ENCODE measurements at regions not wholly inside any gene's neighbourhood (a gene's known extent, or its start where the extent isn't known, plus 50 kb on each side); places are given as distances from the start of the nearest gene placed in this dataset.

GRCh38 chr3:59575113-59576001 is 525.5 kb upstream of the CFAP20DC start:
- Mint-ChIP-seq H3K9me3 (no peaks in the 10 kb centered on the region), H3K4me1 (ENCODE audit: low read depth) (peaks cover 4% of the 10 kb centered on the region), H3K27me3 (no peaks in the 10 kb centered on the region), H3K27ac (no peak overlapping the region), H3K36me3 (ENCODE audit: low read depth) (no peaks in the 10 kb centered on the region), H3K4me3 (no peak overlapping the region)
- ChIA-PET CTCF (interaction anchor here (0.6 to 4.4 kb wide), 36 partner anchors 9 to 545 kb away, joined by 3 to 19 read pairs (median 4); no protein-coding TSS in a partner anchor), POLR2A (interaction anchor here (0.7 to 0.9 kb wide), 2 partner anchors 103 to 255 kb away, joined by 3 read pairs; no protein-coding TSS in a partner anchor)
- TF ChIP-seq CTCF (IDR thresholded peaks at IDR 0.05), result peak; percentile 97
- peak; percentile 92 for DNase-seq
- intact Hi-C loops (cut with micrococcal nuclease), result loop anchor here (5.0 kb wide), 1 partner anchor 282 kb away; no protein-coding TSS in a partner anchor
- peak; percentile 90 for ATAC-seq

- ATAC-seq (no peak), DNase-seq (no peak)
- Mint-ChIP-seq H3K9me3 (no peaks in the 10 kb centered on the region), H3K4me3 (no peak overlapping the region), H3K36me3 (ENCODE audit: low read depth) (no peaks in the 10 kb centered on the region), H3K4me1 (ENCODE audit: low read depth) (peaks cover 4% of the 10 kb centered on the region), H3K27ac (peak overlapping the region; percentile 41), H3K27me3 (no peaks in the 10 kb centered on the region)
- intact Hi-C loops (cut with micrococcal nuclease), result no loop called here
- CTCF ChIA-PET, result interaction anchor here (2.7 to 2.9 kb wide), 2 partner anchors 12 to 15 kb away, joined by 7 to 17 read pairs; no protein-coding TSS in a partner anchor
- TF ChIP-seq CTCF (IDR thresholded peaks at IDR 0.05), result no peak
- POLR2A ChIA-PET, result no interaction called here
These were observed 524.1 kb upstream of the CFAP20DC start for GRCh38 chr3:59573911-59574310.

- Mint-ChIP-seq H3K9me3 (no peaks in the 10 kb centered on the region), H3K4me1 (ENCODE audit: low read depth) (peaks cover 4% of the 10 kb centered on the region), H3K27ac (no peak overlapping the region), H3K27me3 (no peaks in the 10 kb centered on the region), H3K36me3 (ENCODE audit: low read depth) (no peaks in the 10 kb centered on the region), H3K4me3 (no peak overlapping the region)
- no peak for ATAC-seq
- intact Hi-C loops (cut with micrococcal nuclease), result no loop called here
- ChIA-PET CTCF (interaction anchor here (0.6 to 0.8 kb wide), 2 partner anchors 245 to 359 kb away, joined by 3 read pairs; no protein-coding TSS in a partner anchor), POLR2A (interaction anchor here (0.5 kb wide), 1 partner anchor 41 kb away, joined by 3 read pairs; no protein-coding TSS in a partner anchor)
- no peak for DNase-seq
- no peak for TF ChIP-seq CTCF (IDR thresholded peaks at IDR 0.05)
These were observed 522.3 kb upstream of the CFAP20DC start for GRCh38 chr3:59572106-59572505.

GRCh38 chr3:59570806-59571205 is 521.0 kb upstream of the CFAP20DC start:
- POLR2A ChIA-PET, result no interaction called here
- CTCF ChIA-PET, result no interaction called here
- Mint-ChIP-seq H3K9me3 (no peaks in the 10 kb centered on the region), H3K4me3 (no peak overlapping the region), H3K27me3 (no peaks in the 10 kb centered on the region), H3K36me3 (ENCODE audit: low read depth) (no peaks in the 10 kb centered on the region), H3K27ac (no peak overlapping the region), H3K4me1 (ENCODE audit: low read depth) (peaks cover 14% of the 10 kb centered on the region)
- ATAC-seq, result no peak
- intact Hi-C loops (cut with micrococcal nuclease), result no loop called here
- no peak for DNase-seq
- TF ChIP-seq CTCF (IDR thresholded peaks at IDR 0.05), result no peak

GRCh38 chr3:59567661-59568060 is 517.8 kb upstream of the CFAP20DC start:
- ATAC-seq (no peak), DNase-seq (no peak)
- no peaks in the 10 kb centered on the region for H3K9me3 Mint-ChIP-seq
- H3K4me3 Mint-ChIP-seq, result no peak overlapping the region
- peaks cover 11% of the 10 kb centered on the region for H3K4me1 Mint-ChIP-seq (ENCODE audit: low read depth)
- H3K36me3 Mint-ChIP-seq (ENCODE audit: low read depth), result no peaks in the 10 kb centered on the region
- CTCF ChIA-PET, result interaction anchor here (1.0 to 1.1 kb wide), 2 partner anchors 254 to 290 kb away, joined by 5 read pairs; no protein-coding TSS in a partner anchor
- H3K27ac Mint-ChIP-seq, result no peak overlapping the region
- no peaks in the 10 kb centered on the region for H3K27me3 Mint-ChIP-seq
- intact Hi-C loops (cut with micrococcal nuclease), result no loop called here
- TF ChIP-seq CTCF (IDR thresholded peaks at IDR 0.05), result no peak
- POLR2A ChIA-PET, result no interaction called here

Measured in activated CD8-positive, alpha-beta T cell treated with anti-CD3 and anti-CD28 coated beads for 36 hours (primary cell).